HL-60 (cell line): ENCODE measurements at regions not wholly inside any gene's neighbourhood (a gene's known extent, or its start where the extent isn't known, plus 50 kb on each side); places are given as distances from the start of the nearest gene placed in this dataset.

ENCODE experiments used
- CTCF ChIP-seq: IDR thresholded peaks from one replicate; pipeline ENCODE4 v1.5.1; 2011; ENCODE audit warnings: low read length, control low read depth, inconsistent platforms; ENCODE audit not compliant: insufficient read depth
- POLR2AphosphoS5 ChIP-seq: IDR thresholded peaks from 2 replicates; pipeline ENCODE4 v1.6.1; 2012; ENCODE audit warnings: low read depth

- TF ChIP-seq CTCF (no peak), POLR2AphosphoS5 (no peak)
Measured at GRCh38 chr14:36439766-36440165, 80.3 kb downstream of the NKX2-1 start.
